Testis (tissue), 2 donors: ENCODE measurements at regions not wholly inside any gene's neighbourhood (a gene's known extent, or its start where the extent isn't known, plus 50 kb on each side); places are given as distances from the start of the nearest gene placed in this dataset.

Source experiments
- POLR2A ChIP-seq: fragments of 450-650 bp; IDR thresholded peaks from one replicate; pipeline ENCODE4 v1.6.1; 2017; ENCODE audit warnings: antibody characterized with exemption, mild to moderate bottlenecking, moderate library complexity
- TF ChIP-seq, protein P1 (sequence below), 3 experiments: fragments of 450-650 bp in 2 of 3; fragments of 200-600 bp in 1 of 3; sonication (generic) in 1 of 3; IDR thresholded peaks; one replicate each; pipeline ENCODE4 v1.5.1; 2016 to 2019; ENCODE audit warnings: antibody characterized with exemption in 3 of 3, mild to moderate bottlenecking in 2 of 3, moderate library complexity in 1 of 3

DNA sequence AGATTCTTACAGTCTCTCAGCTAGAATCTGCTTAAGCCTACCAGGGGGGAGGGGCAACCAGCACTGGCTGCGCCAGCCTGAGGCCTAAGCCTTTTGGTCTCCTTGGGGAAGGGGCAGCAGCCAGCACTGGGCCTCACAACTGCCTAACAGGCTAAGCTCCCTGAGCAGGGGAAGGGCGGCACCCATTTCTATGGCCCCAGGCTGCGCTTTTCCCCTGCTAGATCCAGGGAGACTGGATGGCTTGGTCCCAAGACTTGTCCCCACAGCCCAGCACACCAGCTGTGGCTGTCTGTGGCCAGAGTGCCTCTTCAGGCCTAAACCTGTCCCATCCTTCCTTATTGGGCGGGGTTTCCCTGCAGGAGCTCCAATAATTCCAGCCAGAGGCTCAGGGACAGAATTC is 1230.3 kb upstream of the CRIM1 start:
- no peak for TF ChIP-seq POLR2A
- TF ChIP-seq, protein P1, sequence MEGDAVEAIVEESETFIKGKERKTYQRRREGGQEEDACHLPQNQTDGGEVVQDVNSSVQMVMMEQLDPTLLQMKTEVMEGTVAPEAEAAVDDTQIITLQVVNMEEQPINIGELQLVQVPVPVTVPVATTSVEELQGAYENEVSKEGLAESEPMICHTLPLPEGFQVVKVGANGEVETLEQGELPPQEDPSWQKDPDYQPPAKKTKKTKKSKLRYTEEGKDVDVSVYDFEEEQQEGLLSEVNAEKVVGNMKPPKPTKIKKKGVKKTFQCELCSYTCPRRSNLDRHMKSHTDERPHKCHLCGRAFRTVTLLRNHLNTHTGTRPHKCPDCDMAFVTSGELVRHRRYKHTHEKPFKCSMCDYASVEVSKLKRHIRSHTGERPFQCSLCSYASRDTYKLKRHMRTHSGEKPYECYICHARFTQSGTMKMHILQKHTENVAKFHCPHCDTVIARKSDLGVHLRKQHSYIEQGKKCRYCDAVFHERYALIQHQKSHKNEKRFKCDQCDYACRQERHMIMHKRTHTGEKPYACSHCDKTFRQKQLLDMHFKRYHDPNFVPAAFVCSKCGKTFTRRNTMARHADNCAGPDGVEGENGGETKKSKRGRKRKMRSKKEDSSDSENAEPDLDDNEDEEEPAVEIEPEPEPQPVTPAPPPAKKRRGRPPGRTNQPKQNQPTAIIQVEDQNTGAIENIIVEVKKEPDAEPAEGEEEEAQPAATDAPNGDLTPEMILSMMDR (IDR thresholded peaks at IDR 0.05), result no peak
